Erythroblast (primary cell): ENCODE measurements at regions not wholly inside any gene's neighbourhood (a gene's known extent, or its start where the extent isn't known, plus 50 kb on each side); places are given as distances from the start of the nearest gene placed in this dataset.

Source experiments
- GATA1 ChIP-seq: IDR thresholded peaks from 2 replicates; pipeline ENCODE4 v1.6.1; 2011; ENCODE audit warnings: low read depth, mild to moderate bottlenecking, control low read depth, low read length, moderate library complexity
- POLR2A ChIP-seq: IDR thresholded peaks from 2 replicates; pipeline ENCODE4 v1.6.1; 2011; ENCODE audit warnings: mild to moderate bottlenecking, low read length

DNA sequence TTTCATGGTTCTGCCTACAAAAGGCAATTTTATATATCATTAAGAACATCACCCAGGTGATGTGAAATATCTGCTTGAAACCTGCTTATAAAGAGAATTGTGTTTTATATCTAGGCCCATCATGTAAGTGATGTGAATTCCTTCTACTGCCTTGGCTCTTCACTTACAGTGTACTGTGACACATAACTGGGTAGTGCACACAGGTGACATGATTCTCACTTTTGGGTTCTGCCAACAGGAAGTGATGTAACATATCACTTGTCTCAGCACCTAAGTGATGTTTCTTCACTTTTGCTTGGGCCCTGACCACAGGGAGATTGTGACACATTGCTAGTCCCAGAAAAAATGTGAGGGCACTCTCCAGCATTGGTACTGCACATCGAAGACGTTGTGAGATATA is 867.0 kb upstream of the TSPY4 start:
- TF ChIP-seq GATA1 (no peak), POLR2A (no peak)
